ENCODE measurements at regions not wholly inside any gene's neighbourhood (a gene's known extent, or its start where the extent isn't known, plus 50 kb on each side); places are given as distances from the start of the nearest gene placed in this dataset.
"Not testable (repeated sequence)": the region's sequence is repeated elsewhere in the genome, so short reads cannot be mapped to it uniquely, and the experiment has no call there.

GRCh38 chr15:20259559-20260190, 281.9 kb downstream of the GOLGA6L6 start:
- not testable (repeated sequence) for DNase-seq

DNA sequence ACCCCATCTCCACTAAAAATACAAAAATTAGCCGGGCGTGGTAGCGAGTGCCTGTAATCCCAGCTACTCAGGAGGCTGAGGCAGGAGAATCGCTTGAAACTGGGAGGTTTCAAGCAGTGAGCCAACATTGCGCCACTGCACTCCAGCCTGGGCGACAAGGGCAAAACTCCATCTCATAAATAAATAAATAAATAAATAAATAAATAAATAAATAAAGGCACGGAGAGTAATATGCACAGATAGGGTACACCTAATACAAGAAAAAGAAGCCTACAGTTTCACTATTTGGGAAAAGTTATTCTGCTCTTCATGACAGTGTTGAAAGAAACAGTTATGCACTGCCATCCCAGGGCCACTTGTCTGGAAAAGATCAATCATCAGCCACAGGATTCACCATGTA, 285.2 kb downstream of the GOLGA6L6 start:
- DNase-seq, result not testable (repeated sequence)

- not testable (repeated sequence) for DNase-seq
Measured at GRCh38 chr15:20255641-20256040, 286.0 kb downstream of the GOLGA6L6 start.

GRCh38 chr15:20253047-20253615, 288.5 kb downstream of the GOLGA6L6 start:
- not testable (repeated sequence) for DNase-seq

GRCh38 chr15:20252040-20252439, 289.6 kb downstream of the GOLGA6L6 start:
- DNase-seq, result not testable (repeated sequence)

DNA sequence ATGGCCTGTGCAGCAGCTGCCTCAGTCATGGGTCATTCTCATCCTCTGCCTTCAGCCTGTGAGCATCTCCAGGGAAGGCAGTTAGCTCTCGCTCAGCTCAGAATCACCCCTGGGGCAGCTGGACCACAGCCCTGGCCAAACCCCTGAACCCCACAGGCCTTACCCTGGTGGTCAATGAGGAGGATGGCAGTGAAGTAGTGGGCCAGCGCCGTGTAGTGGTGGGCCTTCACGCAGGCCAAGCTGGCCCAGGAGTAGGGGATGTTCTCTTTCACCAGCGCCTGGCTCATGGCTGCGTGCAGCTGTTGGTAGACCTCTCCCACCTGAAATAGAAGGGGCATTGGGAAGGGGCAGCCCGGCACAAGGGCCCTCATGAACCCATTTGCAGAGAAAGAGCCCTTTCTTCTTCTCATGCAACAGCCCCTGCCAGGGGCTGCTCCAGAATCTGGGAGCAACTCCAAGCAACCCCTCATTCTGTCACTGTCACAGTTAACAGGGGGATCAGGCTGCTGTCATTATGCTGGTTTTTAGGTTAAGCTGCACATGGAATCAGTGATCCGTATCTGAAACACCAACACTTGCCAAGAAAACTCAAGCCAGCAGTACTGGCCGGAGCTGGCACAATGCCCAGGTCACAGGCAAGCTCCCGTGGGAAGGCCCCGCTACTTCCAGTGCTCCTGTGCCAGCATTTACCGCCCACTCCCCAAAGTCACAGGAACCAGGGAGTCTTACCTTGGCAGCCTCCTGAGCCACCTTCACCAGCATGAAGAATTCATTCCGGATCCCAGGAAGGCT, 290.2 kb downstream of the GOLGA6L6 start:
- not testable (repeated sequence) for DNase-seq

- not testable (repeated sequence) for DNase-seq
Measured at GRCh38 chr15:20250206-20250605, 291.4 kb downstream of the GOLGA6L6 start.

DNA sequence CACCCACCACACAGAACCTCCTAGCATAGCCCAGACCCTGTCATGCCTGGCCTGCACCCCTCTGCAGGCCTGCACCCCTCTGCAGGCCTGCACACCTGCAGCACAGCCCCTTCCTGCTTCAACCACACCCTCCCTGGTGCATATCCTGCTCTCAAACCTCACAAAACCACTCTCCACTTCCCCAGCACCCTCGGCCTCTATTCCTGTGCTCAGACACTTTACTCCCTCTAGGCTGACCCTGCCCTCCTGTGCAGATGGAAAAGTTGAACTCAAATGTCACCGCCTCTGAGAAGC, 292.0 kb downstream of the GOLGA6L6 start:
- DNase-seq, result not testable (repeated sequence)

- DNase-seq, result not testable (repeated sequence)
Measured at GRCh38 chr15:20248434-20248833, 293.2 kb downstream of the GOLGA6L6 start.

DNA sequence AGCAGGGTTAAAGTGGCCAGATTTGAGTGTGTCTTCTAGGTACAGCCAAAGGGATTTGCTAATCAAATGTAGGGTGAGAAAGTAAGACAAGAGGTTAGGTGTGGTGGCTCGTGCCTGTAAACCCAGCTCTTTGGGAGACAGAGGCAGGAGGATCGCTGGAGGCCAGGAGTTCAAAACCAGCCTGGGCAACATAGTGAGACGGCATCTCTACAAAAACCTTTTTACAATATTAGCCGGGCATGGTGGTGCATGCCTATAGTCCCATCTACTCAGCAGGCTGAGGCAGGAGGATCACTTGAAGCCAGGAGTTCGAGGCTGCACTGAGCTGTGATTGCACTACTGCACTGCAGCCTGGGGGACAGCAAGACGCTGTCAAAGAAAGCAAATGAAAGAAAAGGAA, 294.5 kb downstream of the GOLGA6L6 start:
- not testable (repeated sequence) for DNase-seq

DNA sequence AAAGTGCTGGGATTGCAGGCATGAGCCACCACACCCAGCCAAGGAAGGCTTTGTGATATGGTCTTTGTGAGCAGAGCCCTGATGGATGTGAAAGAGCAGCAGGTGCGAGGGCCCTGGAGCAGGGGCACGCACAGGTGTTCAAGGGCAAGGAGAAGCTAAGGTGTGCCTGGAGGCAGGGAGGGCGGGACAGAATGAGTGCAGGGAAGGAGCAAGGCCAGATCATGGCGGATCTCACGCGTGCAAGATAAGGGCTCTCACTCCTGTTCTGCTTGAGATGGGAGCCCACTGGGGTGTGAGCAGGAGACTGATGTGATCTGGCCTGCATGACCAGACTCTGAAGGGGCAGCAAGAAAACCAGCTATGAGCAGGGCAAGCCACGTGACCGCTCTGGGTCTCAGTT, 295.0 kb downstream of the GOLGA6L6 start:
- DNase-seq, result not testable (repeated sequence)

DNA sequence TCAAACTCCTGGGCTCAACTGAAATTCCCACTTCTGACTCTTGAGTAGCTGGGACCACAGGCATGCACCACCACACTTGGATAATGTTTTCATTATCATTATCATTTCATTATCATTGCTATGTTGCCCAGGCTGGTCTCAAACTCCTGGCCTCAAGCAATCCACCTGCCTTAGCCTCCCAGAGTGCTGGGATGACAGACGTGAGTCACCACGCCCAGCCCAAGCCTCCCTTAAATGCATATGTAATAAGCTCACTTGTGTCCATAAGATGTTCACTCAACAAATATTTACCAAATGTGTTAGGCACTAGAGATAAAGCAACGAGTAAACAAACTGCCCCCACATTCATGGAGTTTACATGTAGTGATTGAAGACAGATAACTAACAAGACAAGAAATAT, 295.7 kb downstream of the GOLGA6L6 start:
- not testable (repeated sequence) for DNase-seq

DNA sequence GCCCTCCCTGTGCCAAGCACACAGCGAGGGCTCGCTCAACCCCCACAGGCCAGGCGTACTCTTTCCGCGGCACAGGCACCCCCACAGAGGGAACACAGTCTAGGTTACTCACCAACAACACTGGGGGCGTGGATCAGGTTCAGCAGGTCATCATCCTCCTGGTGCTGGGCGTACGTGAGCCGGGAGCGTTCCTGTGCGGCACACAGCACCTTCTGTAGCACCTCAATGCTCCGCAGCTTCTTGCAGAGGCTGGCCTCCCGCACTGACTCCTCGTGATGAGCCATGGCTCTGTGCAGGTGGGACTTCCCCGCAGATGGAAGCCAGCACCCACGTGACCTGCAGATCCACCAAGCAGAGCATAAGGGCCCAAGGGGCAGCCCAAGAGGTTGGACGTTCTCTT, 296.8 kb downstream of the GOLGA6L6 start:
- DNase-seq, result not testable (repeated sequence)

- not testable (repeated sequence) for DNase-seq
Measured at GRCh38 chr15:20243486-20244240, 297.9 kb downstream of the GOLGA6L6 start.

GRCh38 chr15:20240366-20240917, 301.2 kb downstream of the GOLGA6L6 start:
- not testable (repeated sequence) for DNase-seq

GRCh38 chr15:20239186-20239585, 302.4 kb downstream of the GOLGA6L6 start:
- DNase-seq, result not testable (repeated sequence)

DNA sequence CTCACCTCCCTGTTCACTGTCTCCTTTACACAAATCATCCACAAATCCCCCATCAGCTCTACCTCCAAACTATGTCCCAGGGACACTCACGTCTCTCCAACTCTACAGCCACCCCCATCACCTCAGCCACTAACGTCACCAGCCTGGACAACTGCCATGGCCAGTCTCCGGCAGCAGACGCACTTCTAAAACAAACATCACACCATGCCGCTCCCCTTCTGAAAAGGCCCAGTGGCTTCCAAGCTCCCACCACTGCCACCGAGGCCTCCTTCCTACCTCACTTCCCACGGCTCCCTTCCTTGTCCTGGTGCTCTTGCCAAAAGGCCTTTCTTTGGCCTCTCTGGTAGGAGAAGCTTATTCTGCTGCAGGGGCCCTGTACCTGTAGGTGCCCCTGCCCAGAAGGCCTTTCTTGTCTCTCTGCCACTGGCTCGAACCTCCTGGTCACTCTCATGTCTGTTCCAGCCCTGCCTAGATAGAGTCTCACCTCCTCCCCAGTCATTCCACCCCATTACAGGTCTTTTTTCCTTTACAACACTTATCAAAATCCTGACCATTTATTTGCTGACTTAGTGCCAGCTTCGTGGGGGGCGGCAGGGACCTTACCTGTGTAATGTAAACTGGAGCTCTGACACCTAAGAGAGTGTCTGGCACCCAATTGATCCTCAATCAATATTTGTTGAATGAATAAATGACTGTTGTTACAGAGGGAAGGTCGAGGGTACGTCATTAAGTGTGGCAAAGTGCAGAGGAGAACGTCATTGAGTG, 304.2 kb downstream of the GOLGA6L6 start:
- not testable (repeated sequence) for DNase-seq

DNA sequence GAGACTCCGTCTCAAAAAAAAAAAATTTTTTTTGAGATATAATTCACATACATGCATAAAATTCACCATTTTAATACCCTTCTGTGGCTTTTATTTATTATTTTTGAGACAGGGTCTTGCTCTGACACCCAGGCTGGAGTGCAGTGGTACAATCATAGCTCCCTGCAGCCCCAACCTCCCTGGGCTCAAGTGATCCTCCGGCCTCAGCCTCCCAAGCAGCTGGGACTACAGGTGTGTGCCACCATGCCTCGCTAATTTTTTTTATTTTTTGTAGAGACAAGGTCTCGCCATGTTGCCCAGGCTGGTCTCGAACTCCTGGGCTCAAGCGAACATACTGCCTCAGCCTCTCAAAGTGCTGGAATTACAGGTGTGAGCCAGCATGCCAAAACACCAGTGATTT, 305.9 kb downstream of the GOLGA6L6 start:
- not testable (repeated sequence) for DNase-seq

- DNase-seq, result not testable (repeated sequence)
Measured at GRCh38 chr15:20234006-20234540, 307.5 kb downstream of the GOLGA6L6 start.

GRCh38 chr15:20232457-20232856, 309.1 kb downstream of the GOLGA6L6 start:
- not testable (repeated sequence) for DNase-seq

DNA sequence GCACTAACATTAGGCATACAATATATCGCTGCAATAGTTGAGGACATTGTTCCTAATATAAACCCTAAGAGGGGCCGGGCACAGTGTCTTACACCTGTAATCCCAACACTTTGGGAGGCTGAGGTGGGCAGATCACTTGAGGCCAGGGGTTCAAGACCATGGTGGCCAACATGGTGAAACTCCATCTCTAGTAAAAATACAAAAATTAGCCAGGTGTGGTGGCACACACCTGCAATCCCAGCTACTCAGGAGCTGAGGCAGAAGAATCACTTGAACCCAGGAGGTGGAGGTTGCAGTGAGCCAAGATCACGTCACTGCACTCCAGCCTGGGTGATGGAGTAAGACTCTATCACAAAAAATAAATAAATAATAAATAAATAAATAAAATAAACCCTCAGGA, 310.9 kb downstream of the GOLGA6L6 start:
- not testable (repeated sequence) for DNase-seq

DNA sequence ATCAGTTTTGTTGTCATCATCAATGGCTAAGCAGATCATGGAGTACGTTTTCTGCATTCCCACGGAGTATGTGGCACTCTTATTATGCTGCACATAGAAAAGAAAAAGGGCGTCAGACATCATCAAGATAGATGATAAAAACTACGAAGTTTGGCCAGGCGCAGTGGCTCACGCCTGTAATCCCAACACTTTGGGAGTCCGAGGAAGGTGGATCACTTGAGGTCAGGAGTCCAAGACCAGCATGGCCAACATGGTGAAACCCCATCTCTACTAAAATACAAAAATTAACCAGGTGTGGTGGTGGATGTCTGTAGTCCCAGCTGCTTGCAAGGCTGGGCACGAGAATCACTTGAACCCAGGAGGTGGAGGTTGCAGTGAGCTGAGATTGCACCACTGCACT, 312.8 kb downstream of the GOLGA6L6 start:
- not testable (repeated sequence) for DNase-seq

Measured in eye (tissue), 1 donor.